ENCODE measurements at regions not wholly inside any gene's neighbourhood (a gene's known extent, or its start where the extent isn't known, plus 50 kb on each side); places are given as distances from the start of the nearest gene placed in this dataset.

GRCh38 chr2:238698451-238699306, 149.2 kb upstream of the TWIST2 start:
- TF ChIP-seq EZH2 (IDR thresholded peaks at IDR 0.05; ENCODE audit: borderline replicate concordance, insufficient read depth, low read depth, low read length, poor library complexity, severe bottlenecking) (no peak), CTCF (IDR thresholded peaks at IDR 0.05) (no peak)

Measured in B cell (primary cell).